ENCODE measurements at regions not wholly inside any gene's neighbourhood (a gene's known extent, or its start where the extent isn't known, plus 50 kb on each side); places are given as distances from the start of the nearest gene placed in this dataset.

DNA sequence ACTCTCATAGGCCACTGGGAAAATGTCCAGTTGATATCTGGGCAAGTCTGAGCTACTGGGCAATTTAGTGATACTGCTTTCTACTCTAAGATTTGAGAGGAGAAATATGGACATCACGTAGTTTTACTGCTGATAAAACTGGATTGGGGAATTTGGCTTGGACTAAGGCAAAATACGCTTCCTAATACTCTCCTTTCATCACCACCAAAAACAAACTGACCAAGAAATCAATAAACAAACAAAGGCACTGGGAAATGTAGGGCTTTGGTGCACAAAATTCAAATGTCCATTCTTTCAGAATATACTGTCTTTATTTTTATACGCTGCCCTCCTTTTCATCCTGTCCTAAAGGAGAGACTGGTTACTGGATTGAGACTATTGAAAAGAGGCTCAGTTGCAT is 145.1 kb upstream of the SP8 start:
- TF ChIP-seq, protein P1, sequence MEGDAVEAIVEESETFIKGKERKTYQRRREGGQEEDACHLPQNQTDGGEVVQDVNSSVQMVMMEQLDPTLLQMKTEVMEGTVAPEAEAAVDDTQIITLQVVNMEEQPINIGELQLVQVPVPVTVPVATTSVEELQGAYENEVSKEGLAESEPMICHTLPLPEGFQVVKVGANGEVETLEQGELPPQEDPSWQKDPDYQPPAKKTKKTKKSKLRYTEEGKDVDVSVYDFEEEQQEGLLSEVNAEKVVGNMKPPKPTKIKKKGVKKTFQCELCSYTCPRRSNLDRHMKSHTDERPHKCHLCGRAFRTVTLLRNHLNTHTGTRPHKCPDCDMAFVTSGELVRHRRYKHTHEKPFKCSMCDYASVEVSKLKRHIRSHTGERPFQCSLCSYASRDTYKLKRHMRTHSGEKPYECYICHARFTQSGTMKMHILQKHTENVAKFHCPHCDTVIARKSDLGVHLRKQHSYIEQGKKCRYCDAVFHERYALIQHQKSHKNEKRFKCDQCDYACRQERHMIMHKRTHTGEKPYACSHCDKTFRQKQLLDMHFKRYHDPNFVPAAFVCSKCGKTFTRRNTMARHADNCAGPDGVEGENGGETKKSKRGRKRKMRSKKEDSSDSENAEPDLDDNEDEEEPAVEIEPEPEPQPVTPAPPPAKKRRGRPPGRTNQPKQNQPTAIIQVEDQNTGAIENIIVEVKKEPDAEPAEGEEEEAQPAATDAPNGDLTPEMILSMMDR (IDR thresholded peaks at IDR 0.05; ENCODE audit: borderline replicate concordance, insufficient read depth, low read depth, low read length) = no peak
- H3K4me3 ChIP-seq (ENCODE audit: low read depth, low read length) = no peak overlapping the region

GRCh38 chr7:20932785-20933527 is 146.3 kb upstream of the SP8 start:
- no peak overlapping the region for H3K4me3 ChIP-seq (ENCODE audit: low read depth, low read length)
- TF ChIP-seq, protein P1 (IDR thresholded peaks at IDR 0.05; ENCODE audit: borderline replicate concordance, insufficient read depth, low read depth, low read length) = no peak

- H3K4me3 ChIP-seq (ENCODE audit: low read depth, low read length) = no peak overlapping the region
These were observed 158.8 kb upstream of the SP8 start for GRCh38 chr7:20945451-20945850.

DNA sequence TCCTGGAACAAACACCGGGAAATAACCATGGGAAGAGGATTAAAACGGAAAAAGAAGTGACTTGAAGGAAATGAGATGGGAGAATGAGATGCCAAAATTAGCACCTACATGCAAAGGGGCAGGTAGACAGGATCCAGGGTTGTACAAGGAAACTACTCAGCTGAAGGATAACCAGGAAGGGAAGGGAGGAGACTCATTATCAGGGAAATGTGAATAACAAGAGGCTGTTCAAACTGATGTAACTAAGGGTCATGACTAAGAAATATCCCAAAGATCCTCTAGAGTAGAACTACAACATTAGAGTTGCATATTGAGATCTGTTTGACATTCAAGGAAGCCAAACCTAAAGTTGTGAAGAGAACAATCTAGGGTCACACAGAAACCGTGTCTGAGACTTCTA is 166.2 kb upstream of the SP8 start:
- TF ChIP-seq, protein P1 (IDR thresholded peaks at IDR 0.05; ENCODE audit: borderline replicate concordance, insufficient read depth, low read depth, low read length) = no peak
- H3K4me3 ChIP-seq (ENCODE audit: low read depth, low read length) = no peak overlapping the region

More at GRCh38 chr7:20945451-20945850, 158.8 kb upstream of the SP8 start:
- TF ChIP-seq, protein P1 (IDR thresholded peaks at IDR 0.05; ENCODE audit: borderline replicate concordance, insufficient read depth, low read depth, low read length) = no peak

DNA sequence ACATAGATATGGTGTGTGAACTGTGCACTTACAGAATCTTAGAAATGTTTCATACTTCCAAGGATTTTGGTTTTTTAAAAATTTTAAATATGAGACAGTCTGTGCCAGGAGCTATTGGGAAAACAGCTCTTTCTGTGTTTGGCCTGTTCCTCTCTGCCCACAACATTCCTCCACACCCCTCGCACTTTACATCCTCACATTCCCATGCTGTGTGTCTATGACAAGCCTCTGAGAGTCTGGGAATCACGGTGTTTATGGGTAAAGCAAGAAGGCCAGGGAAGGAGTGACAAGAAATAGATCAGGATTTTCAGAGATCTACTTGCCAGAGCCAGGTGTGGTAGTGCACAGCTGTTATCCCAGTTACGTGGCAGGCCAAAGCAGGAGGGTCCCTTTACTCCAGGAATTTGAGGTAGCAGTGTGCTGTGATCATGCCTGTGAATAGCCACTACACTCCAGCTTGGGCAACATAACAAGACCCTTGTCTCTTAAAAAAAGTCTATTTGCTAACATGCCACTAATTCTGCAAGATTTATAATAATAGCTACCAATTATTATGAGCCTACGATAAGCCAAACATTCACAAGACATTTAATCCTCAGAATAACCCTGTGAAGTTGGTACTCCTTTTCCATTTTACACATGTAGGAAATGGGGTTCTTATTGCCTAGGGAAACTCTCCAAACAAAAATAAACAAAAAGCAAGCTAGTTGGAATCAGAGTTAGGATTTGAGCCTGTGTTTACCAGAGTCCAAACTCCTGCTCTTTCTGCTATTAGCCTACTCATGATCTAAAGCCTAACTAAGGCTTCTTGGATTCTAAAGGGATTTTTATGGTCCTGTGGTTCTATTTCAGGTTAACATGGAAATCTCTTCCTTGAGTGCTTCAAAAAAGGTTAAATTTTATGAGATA is 168.3 kb upstream of the SP8 start:
- H3K4me3 ChIP-seq (ENCODE audit: low read depth, low read length) = no peak overlapping the region

GRCh38 chr7:20958572-20958971 is 171.9 kb upstream of the SP8 start:
- H3K4me3 ChIP-seq (ENCODE audit: low read depth, low read length) = no peak overlapping the region
- TF ChIP-seq, protein P1 (IDR thresholded peaks at IDR 0.05; ENCODE audit: borderline replicate concordance, insufficient read depth, low read depth, low read length) = no peak

More for the DNA sequence above, 168.3 kb upstream of the SP8 start:
- TF ChIP-seq, protein P1 (IDR thresholded peaks at IDR 0.05; ENCODE audit: borderline replicate concordance, insufficient read depth, low read depth, low read length) = no peak
